SHP77 (cell line): ENCODE measurements at regions not wholly inside any gene's neighbourhood (a gene's known extent, or its start where the extent isn't known, plus 50 kb on each side); places are given as distances from the start of the nearest gene placed in this dataset.
A peak's percentile ranks its signal among the peaks of the same experiment; 100 is the strongest.
"Not testable (repeated sequence)": the region's sequence is repeated elsewhere in the genome, so short reads cannot be mapped to it uniquely, and the experiment has no call there.

Source experiments
- DNase-seq, 2 experiments: peaks; one replicate each; lab custom pipeline; 2025; lab: John Stamatoyannopoulos, UW

GRCh38 chr1:70554341-70554740 lies 143.3 kb downstream of the CTH start:
- DNase-seq = no peak

- no peak for DNase-seq
Observed at GRCh38 chr1:70556541-70556940, 145.5 kb downstream of the CTH start.

- DNase-seq = no peak
Observed at GRCh38 chr1:70567167-70567566, 156.1 kb downstream of the CTH start.

- no peak for DNase-seq
Observed at GRCh38 chr1:70571191-70571590, 160.1 kb downstream of the CTH start.

- DNase-seq = no peak
Observed at GRCh38 chr1:70573317-70573843, 162.3 kb downstream of the CTH start.

- DNase-seq = no peak
Observed at GRCh38 chr1:70581661-70582060, 170.6 kb downstream of the CTH start.

GRCh38 chr1:70583522-70583921 lies 172.5 kb downstream of the CTH start:
- no peak for DNase-seq

- DNase-seq = no peak
Observed at GRCh38 chr1:70586046-70586445, 175.0 kb downstream of the CTH start.

GRCh38 chr1:70587872-70588366 lies 176.9 kb downstream of the CTH start:
- DNase-seq = no peak

- DNase-seq = not testable (repeated sequence)
Observed at GRCh38 chr1:70593551-70593950, 182.5 kb downstream of the CTH start.

GRCh38 chr1:70608815-70609214 lies 197.7 kb downstream of the CTH start:
- DNase-seq = no peak

- not testable (repeated sequence) for DNase-seq
Observed at GRCh38 chr1:70610164-70610563, 199.1 kb downstream of the CTH start.

GRCh38 chr1:70616946-70617345 lies 205.9 kb downstream of the CTH start:
- DNase-seq = no peak

GRCh38 chr1:70617728-70618127 lies 206.7 kb downstream of the CTH start:
- DNase-seq = no peak

GRCh38 chr1:70627910-70628309 lies 216.8 kb downstream of the CTH start:
- peak; percentile 19 to 50 for DNase-seq

- no peak for DNase-seq
Observed at GRCh38 chr1:70628973-70629372, 217.9 kb downstream of the CTH start.

- DNase-seq = no peak
Observed at GRCh38 chr1:70633004-70633403, 221.9 kb downstream of the CTH start.

GRCh38 chr1:70635868-70636267 lies 224.8 kb downstream of the CTH start:
- no peak for DNase-seq

GRCh38 chr1:70641868-70642267 lies 230.8 kb downstream of the CTH start:
- no peak for DNase-seq

GRCh38 chr1:70656361-70656760 lies 245.3 kb downstream of the CTH start:
- DNase-seq = no peak

- no peak for DNase-seq
Observed at GRCh38 chr1:70659891-70660290, 248.8 kb downstream of the CTH start.

- DNase-seq = peak in 1 of 2 experiments; percentile 13
Observed at GRCh38 chr1:70666381-70667140, 255.5 kb downstream of the CTH start.

- DNase-seq = peak in 1 of 2 experiments; percentile 28
Observed at GRCh38 chr1:70667494-70668170, 256.6 kb downstream of the CTH start.
